Tibial nerve (tissue), 3 donors: ENCODE measurements at regions not wholly inside any gene's neighbourhood (a gene's known extent, or its start where the extent isn't known, plus 50 kb on each side); places are given as distances from the start of the nearest gene placed in this dataset.

Experiments used
- POLR2A ChIP-seq, 2 donors: fragments of 450-650 bp; IDR thresholded peaks; one replicate each; pipeline ENCODE4 v1.6.1; 2017; ENCODE audit warnings: antibody characterized with exemption in 2 of 2, mild to moderate bottlenecking in 2 of 2, moderate library complexity in 2 of 2
- TF ChIP-seq, protein P1 (sequence below), 5 experiments: fragments of 200-600 bp in 3 of 5; fragments of 450-650 bp in 2 of 5; sonication (generic) in 3 of 5; IDR thresholded peaks; one replicate each; pipeline ENCODE4 v1.5.1; 2016 to 2019; ENCODE audit warnings: antibody characterized with exemption in 5 of 5, mild to moderate bottlenecking in 3 of 5, moderate library complexity in 2 of 5

DNA sequence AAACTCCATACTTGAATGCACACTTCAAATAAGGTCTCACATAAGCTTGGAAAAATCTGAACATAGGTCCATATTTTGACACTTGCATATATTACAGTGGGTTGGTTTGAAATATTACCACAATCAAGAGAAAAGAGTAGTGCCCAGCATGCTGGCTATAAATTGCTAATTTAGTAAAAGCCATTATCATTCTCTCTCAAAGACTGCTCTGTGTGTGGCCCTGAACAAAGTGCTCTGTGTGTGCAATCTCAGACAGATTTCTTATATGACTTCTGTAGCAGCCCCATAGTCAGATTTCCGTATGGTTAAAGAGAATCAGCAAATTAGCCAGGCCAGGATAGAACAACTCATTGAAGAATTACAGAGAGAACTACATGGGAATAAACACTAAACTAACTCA is 78.2 kb downstream of the LIG4 start:
- TF ChIP-seq, protein P1, sequence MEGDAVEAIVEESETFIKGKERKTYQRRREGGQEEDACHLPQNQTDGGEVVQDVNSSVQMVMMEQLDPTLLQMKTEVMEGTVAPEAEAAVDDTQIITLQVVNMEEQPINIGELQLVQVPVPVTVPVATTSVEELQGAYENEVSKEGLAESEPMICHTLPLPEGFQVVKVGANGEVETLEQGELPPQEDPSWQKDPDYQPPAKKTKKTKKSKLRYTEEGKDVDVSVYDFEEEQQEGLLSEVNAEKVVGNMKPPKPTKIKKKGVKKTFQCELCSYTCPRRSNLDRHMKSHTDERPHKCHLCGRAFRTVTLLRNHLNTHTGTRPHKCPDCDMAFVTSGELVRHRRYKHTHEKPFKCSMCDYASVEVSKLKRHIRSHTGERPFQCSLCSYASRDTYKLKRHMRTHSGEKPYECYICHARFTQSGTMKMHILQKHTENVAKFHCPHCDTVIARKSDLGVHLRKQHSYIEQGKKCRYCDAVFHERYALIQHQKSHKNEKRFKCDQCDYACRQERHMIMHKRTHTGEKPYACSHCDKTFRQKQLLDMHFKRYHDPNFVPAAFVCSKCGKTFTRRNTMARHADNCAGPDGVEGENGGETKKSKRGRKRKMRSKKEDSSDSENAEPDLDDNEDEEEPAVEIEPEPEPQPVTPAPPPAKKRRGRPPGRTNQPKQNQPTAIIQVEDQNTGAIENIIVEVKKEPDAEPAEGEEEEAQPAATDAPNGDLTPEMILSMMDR (IDR thresholded peaks at IDR 0.05): no peak
- no peak for TF ChIP-seq POLR2A (IDR thresholded peaks at IDR 0.05)
